ENCODE measurements at regions not wholly inside any gene's neighbourhood (a gene's known extent, or its start where the extent isn't known, plus 50 kb on each side); places are given as distances from the start of the nearest gene placed in this dataset.

- no peaks in the 10 kb centered on the region for H3K36me3 ChIP-seq (ENCODE audit: low read depth)
- in situ Hi-C loops (cut with MboI) = no loop called here
- no peak for DNase-seq
- H3K27ac ChIP-seq = no peak overlapping the region
- WGBS, 2 experiments (ENCODE audit: low coverage in 1 of 2, low lambda C conversion rate in 2 of 2, missing lambda C conversion rate in 2 of 2) = 57 to 63% methylated on average over 5 of the region's 5 CpGs
- H3K9me3 ChIP-seq (ENCODE audit: low read depth) = no peaks in the 10 kb centered on the region
- no peak overlapping the region for H3K9ac ChIP-seq
- H3K9me2 ChIP-seq (ENCODE audit: insufficient read depth) = no peaks in the 10 kb centered on the region
- no peak overlapping the region for H3K4me3 ChIP-seq
- H3K27me3 ChIP-seq (replicated peaks; ENCODE audit: insufficient read depth) = no peaks in the 10 kb centered on the region; the same call in 1 of the 2 replicates
- H4K20me1 ChIP-seq (ENCODE audit: insufficient read depth) = no peaks in the 10 kb centered on the region
- no peaks in the 10 kb centered on the region for H3F3A ChIP-seq (ENCODE audit: insufficient read depth)
- no peak for TF ChIP-seq EZH2phosphoT487 (IDR thresholded peaks at IDR 0.05; ENCODE audit: insufficient read depth, low read depth)
- no peak for TF ChIP-seq EZH2 (IDR thresholded peaks at IDR 0.05; ENCODE audit: insufficient read depth, poor library complexity, severe bottlenecking)
- H3K4me1 ChIP-seq (ENCODE audit: insufficient read depth) = no peaks in the 10 kb centered on the region
- H3K79me2 ChIP-seq (ENCODE audit: insufficient read depth) = no peaks in the 10 kb centered on the region
- no peak overlapping the region for H2AFZ ChIP-seq
- no peak overlapping the region for H3K4me2 ChIP-seq (ENCODE audit: unreplicated experiment)
These were observed 431.2 kb upstream of the ADAMTS9 start for GRCh38 chr3:65118912-65119499.

GRCh38 chr3:65114041-65114440 lies 426.2 kb upstream of the ADAMTS9 start:
- Histone ChIP-seq H3K36me3 (ENCODE audit: low read depth) (no peaks in the 10 kb centered on the region), H3K79me2 (ENCODE audit: insufficient read depth) (no peaks in the 10 kb centered on the region), H3K9me2 (ENCODE audit: insufficient read depth) (no peaks in the 10 kb centered on the region), H2AFZ (no peak overlapping the region), H3K27ac (no peak overlapping the region), H3K9ac (no peak overlapping the region), H3K4me3 (no peak overlapping the region), H3K4me1 (ENCODE audit: insufficient read depth) (no peaks in the 10 kb centered on the region), H3K27me3 (replicated peaks; ENCODE audit: insufficient read depth) (no peaks in the 10 kb centered on the region; the same call in 1 of the 2 replicates), H4K20me1 (ENCODE audit: insufficient read depth) (no peaks in the 10 kb centered on the region), H3K9me3 (ENCODE audit: low read depth) (no peaks in the 10 kb centered on the region), H3K4me2 (ENCODE audit: unreplicated experiment) (no peak overlapping the region), H3F3A (ENCODE audit: insufficient read depth) (no peaks in the 10 kb centered on the region)
- in situ Hi-C loops (cut with MboI) = no loop called here
- no peak for DNase-seq
- TF ChIP-seq EZH2 (IDR thresholded peaks at IDR 0.05; ENCODE audit: insufficient read depth, poor library complexity, severe bottlenecking) (no peak), EZH2phosphoT487 (IDR thresholded peaks at IDR 0.05; ENCODE audit: insufficient read depth, low read depth) (no peak)

- 50 to 56% methylated on average over 6 of the region's 6 CpGs for WGBS, 2 experiments (ENCODE audit: low coverage in 1 of 2, low lambda C conversion rate in 2 of 2, missing lambda C conversion rate in 2 of 2)
- H3K9ac ChIP-seq = no peak overlapping the region
These were observed 425.0 kb upstream of the ADAMTS9 start for GRCh38 chr3:65112751-65113300.

GRCh38 chr3:65110661-65111060 lies 422.9 kb upstream of the ADAMTS9 start:
- Histone ChIP-seq H3K4me3 (no peak overlapping the region), H3K27me3 (replicated peaks; ENCODE audit: insufficient read depth) (peaks cover 12% of the 10 kb centered on the region; the same call in 1 of the 2 replicates), H3K9me2 (ENCODE audit: insufficient read depth) (no peaks in the 10 kb centered on the region), H3K9me3 (ENCODE audit: low read depth) (no peaks in the 10 kb centered on the region), H3K9ac (no peak overlapping the region), H3K27ac (no peak overlapping the region), H4K20me1 (ENCODE audit: insufficient read depth) (no peaks in the 10 kb centered on the region), H3F3A (ENCODE audit: insufficient read depth) (no peaks in the 10 kb centered on the region), H3K36me3 (ENCODE audit: low read depth) (no peaks in the 10 kb centered on the region), H3K79me2 (ENCODE audit: insufficient read depth) (no peaks in the 10 kb centered on the region), H2AFZ (no peak overlapping the region), H3K4me1 (ENCODE audit: insufficient read depth) (no peaks in the 10 kb centered on the region), H3K4me2 (ENCODE audit: unreplicated experiment) (no peak overlapping the region)
- TF ChIP-seq EZH2phosphoT487 (IDR thresholded peaks at IDR 0.05; ENCODE audit: insufficient read depth, low read depth) = no peak
- TF ChIP-seq EZH2 (IDR thresholded peaks at IDR 0.05; ENCODE audit: insufficient read depth, poor library complexity, severe bottlenecking) = no peak
- WGBS, 2 experiments (ENCODE audit: low coverage in 1 of 2, low lambda C conversion rate in 2 of 2, missing lambda C conversion rate in 2 of 2) = 15 to 20% methylated on average over 2 of the region's 2 CpGs
- DNase-seq = no peak
- in situ Hi-C loops (cut with MboI) = no loop called here

More at GRCh38 chr3:65112751-65113300, 425.0 kb upstream of the ADAMTS9 start:
- Histone ChIP-seq H3K4me3 (no peak overlapping the region), H3K9me3 (ENCODE audit: low read depth) (no peaks in the 10 kb centered on the region), H3K27ac (no peak overlapping the region), H3K9me2 (ENCODE audit: insufficient read depth) (no peaks in the 10 kb centered on the region), H3F3A (ENCODE audit: insufficient read depth) (no peaks in the 10 kb centered on the region), H4K20me1 (ENCODE audit: insufficient read depth) (no peaks in the 10 kb centered on the region), H2AFZ (no peak overlapping the region), H3K4me1 (ENCODE audit: insufficient read depth) (no peaks in the 10 kb centered on the region), H3K79me2 (ENCODE audit: insufficient read depth) (no peaks in the 10 kb centered on the region), H3K36me3 (ENCODE audit: low read depth) (no peaks in the 10 kb centered on the region), H3K27me3 (replicated peaks; ENCODE audit: insufficient read depth) (peaks cover 3% of the 10 kb centered on the region; the same call in 1 of the 2 replicates), H3K4me2 (ENCODE audit: unreplicated experiment) (no peak overlapping the region)
- in situ Hi-C loops (cut with MboI) = no loop called here
- no peak for DNase-seq
- TF ChIP-seq EZH2phosphoT487 (IDR thresholded peaks at IDR 0.05; ENCODE audit: insufficient read depth, low read depth) (no peak), EZH2 (IDR thresholded peaks at IDR 0.05; ENCODE audit: insufficient read depth, poor library complexity, severe bottlenecking) (no peak)
